Small intestine (tissue), 7 donors: ENCODE measurements at regions not wholly inside any gene's neighbourhood (a gene's known extent, or its start where the extent isn't known, plus 50 kb on each side); places are given as distances from the start of the nearest gene placed in this dataset.
A peak's percentile ranks its signal among the peaks of the same experiment; 100 is the strongest.
"Not testable (repeated sequence)": the region's sequence is repeated elsewhere in the genome, so short reads cannot be mapped to it uniquely, and the experiment has no call there.

Experiments used
- DNase-seq, 2 donors: peaks; one replicate each; pipeline versions ENCODE4 v3.0.0 to v3.0.0-alpha.2; 2013
- FAIRE-seq: peaks from 2 replicates; lab custom pipeline; 2012; peaks lifted over from hg19 to GRCh38; lab: Jason Lieb, UNC
- H3K27ac ChIP-seq, 3 donors: one replicate each; pipeline ENCODE4 v1.5.1; 2013; ENCODE audit warnings: low read length in 2 of 3, mild to moderate bottlenecking in 2 of 3, control low read depth in 1 of 3, inconsistent platforms in 1 of 3, low read depth in 1 of 3, moderate library complexity in 1 of 3
- H3K27me3 ChIP-seq, 3 donors: one replicate each; pipeline ENCODE4 v1.6.1; 2013; ENCODE audit warnings: low read length in 3 of 3, inconsistent platforms in 1 of 3; ENCODE audit not compliant: control insufficient read depth in 3 of 3, insufficient read depth in 3 of 3
- H3K36me3 ChIP-seq, 3 donors: one replicate each; pipeline ENCODE4 v1.6.1; 2013; ENCODE audit warnings: low read length in 3 of 3, inconsistent platforms in 1 of 3, low read depth in 1 of 3, mild to moderate bottlenecking in 1 of 3, moderate library complexity in 1 of 3; ENCODE audit not compliant: control insufficient read depth in 3 of 3, insufficient read depth in 2 of 3
- H3K4me1 ChIP-seq, 3 donors: one replicate each; pipeline ENCODE4 v1.6.1; 2013; ENCODE audit warnings: low read length in 2 of 3, inconsistent platforms in 1 of 3, low read depth in 1 of 3, mild to moderate bottlenecking in 1 of 3, moderate library complexity in 1 of 3; ENCODE audit not compliant: control insufficient read depth in 3 of 3, insufficient read depth in 2 of 3
- H3K4me3 ChIP-seq, 3 donors: one replicate each; pipeline ENCODE4 v1.5.1; 2013; ENCODE audit warnings: low read length in 3 of 3, control low read depth in 1 of 3, inconsistent platforms in 1 of 3, low read depth in 1 of 3, mild to moderate bottlenecking in 1 of 3, moderate library complexity in 1 of 3
- H3K9me3 ChIP-seq, 2 donors: one replicate each; pipeline ENCODE4 v1.6.1; 2013; ENCODE audit warnings: low read depth in 1 of 2, low read length in 1 of 2; ENCODE audit not compliant: control insufficient read depth in 2 of 2, insufficient read depth in 1 of 2
- WGBS, 3 donors: extraction: QIAGEN DNeasy Blood & Tissue Kit; methylation state at CpG; one replicate each; pipeline ENCODE4 v1.1.7; 2013; 5-methylcytosine and 5-hydroxymethylcytosine counted together
- donor health status: healthy with polysubstance abuse.
- donor health status: control.
- donor health status: control.
- donor health status: Bipolar disorder and iron deficiency.
- donor health status: healthy.

- DNase-seq (no peak), FAIRE-seq (no peak)
- Histone ChIP-seq H3K27ac (no peak overlapping the region), H3K4me1 (peaks cover 0 to 20% (median 6%) of the 10 kb centered on the region in 3 donors), H3K27me3 (peaks cover 5 to 31% (median 18%) of the 10 kb centered on the region in 3 donors), H3K4me3 (no peak overlapping the region), H3K36me3 (no peaks in the 10 kb centered on the region), H3K9me3 (no peaks in the 10 kb centered on the region)
- WGBS, 3 donors = 9 to 37% (median 30%) methylated on average over 1 of the region's 1 CpG
These were observed 66.2 kb upstream of the USP15 start for GRCh38 chr12:62194031-62194430.

- Histone ChIP-seq H3K9me3 (no peaks in the 10 kb centered on the region), H3K4me1 (peaks cover 0 to 20% (median 6%) of the 10 kb centered on the region in 3 donors), H3K27ac (no peak overlapping the region), H3K4me3 (no peak overlapping the region), H3K27me3 (peaks cover 5 to 30% (median 18%) of the 10 kb centered on the region in 3 donors), H3K36me3 (no peaks in the 10 kb centered on the region)
- DNase-seq = no peak
- FAIRE-seq = no peak
These were observed 65.6 kb upstream of the USP15 start for GRCh38 chr12:62194616-62195015.

GRCh38 chr12:62196146-62196545, 64.1 kb upstream of the USP15 start:
- no peaks in the 10 kb centered on the region for H3K9me3 ChIP-seq
- no peak for DNase-seq
- no peak overlapping the region for H3K4me3 ChIP-seq
- no peak overlapping the region for H3K27ac ChIP-seq
- H3K4me1 ChIP-seq = peaks cover 0 to 14% (median 6%) of the 10 kb centered on the region in 3 donors
- peaks cover 0 to 15% (median 10%) of the 10 kb centered on the region in 3 donors for H3K27me3 ChIP-seq
- H3K36me3 ChIP-seq = no peaks in the 10 kb centered on the region
- FAIRE-seq = no peak

GRCh38 chr12:62202861-62203260, 57.3 kb upstream of the USP15 start:
- H3K27me3 ChIP-seq, FAIRE-seq, DNase-seq, H3K4me3 ChIP-seq, H3K4me1 ChIP-seq, H3K27ac ChIP-seq, H3K36me3 ChIP-seq: not testable (repeated sequence)
- whole genome bisulfite sequencing, 3 donors = 78 to 84% (median 83%) methylated on average over 3 of the region's 3 CpGs
- H3K9me3 ChIP-seq = peaks cover 0 to 21% of the 10 kb centered on the region in 2 donors

- H3K27me3 ChIP-seq = no peaks in the 10 kb centered on the region
These were observed 54.9 kb upstream of the USP15 start for GRCh38 chr12:62205346-62205745.

GRCh38 chr12:62207248-62207647, 53.0 kb upstream of the USP15 start:
- FAIRE-seq (no peak), DNase-seq (no peak)
- H3K36me3 ChIP-seq = no peaks in the 10 kb centered on the region
- no peak overlapping the region for H3K27ac ChIP-seq
- H3K4me3 ChIP-seq = no peak overlapping the region
- peaks cover 0 to 19% of the 10 kb centered on the region in 2 donors for H3K9me3 ChIP-seq
- 19 to 53% (median 38%) methylated on average over 1 of the region's 1 CpG for WGBS, 3 donors
- H3K27me3 ChIP-seq = no peaks in the 10 kb centered on the region
- H3K4me1 ChIP-seq = peaks cover 0 to 8% (median 0%) of the 10 kb centered on the region in 3 donors

More at GRCh38 chr12:62205346-62205745, 54.9 kb upstream of the USP15 start:
- peak overlapping the region in 1 of 3 donors; percentile 42 for H3K27ac ChIP-seq
- FAIRE-seq = no peak
- peak in 1 of 2 donors; percentile 68 for DNase-seq
- H3K9me3 ChIP-seq = peaks cover 0 to 21% of the 10 kb centered on the region in 2 donors
- 50 to 75% (median 73%) methylated on average over 1 of the region's 1 CpG for WGBS, 3 donors
- peaks cover 0 to 8% (median 0%) of the 10 kb centered on the region in 3 donors for H3K4me1 ChIP-seq
- no peak overlapping the region for H3K4me3 ChIP-seq
- no peaks in the 10 kb centered on the region for H3K36me3 ChIP-seq
